Thymus (tissue), 11 donors: ENCODE measurements at regions not wholly inside any gene's neighbourhood (a gene's known extent, or its start where the extent isn't known, plus 50 kb on each side); places are given as distances from the start of the nearest gene placed in this dataset.
A peak's percentile ranks its signal among the peaks of the same experiment; 100 is the strongest.

ENCODE experiments used
- DNase-seq, 9 donors: peaks; one replicate each; pipeline ENCODE4 v3.0.0-alpha.2; 2013; ENCODE audit warnings: low spot score in 9 of 9, low read depth in 6 of 9, missing footprints in 1 of 9
- H3K27ac ChIP-seq, 2 donors: one replicate each; pipeline ENCODE4 v1.5.1; 2013; ENCODE audit warnings: control low read depth in 1 of 2, low read depth in 1 of 2, low read length in 1 of 2, mild to moderate bottlenecking in 1 of 2, moderate library complexity in 1 of 2
- H3K27me3 ChIP-seq, 2 donors: one replicate each; pipeline ENCODE4 v1.5.1; 2013; ENCODE audit warnings: low read length in 1 of 2; ENCODE audit not compliant: control insufficient read depth in 2 of 2, insufficient read depth in 1 of 2
- H3K36me3 ChIP-seq, 2 donors: one replicate each; pipeline ENCODE4 v1.5.1; 2013; ENCODE audit warnings: low read length in 1 of 2, mild to moderate bottlenecking in 1 of 2, moderate library complexity in 1 of 2; ENCODE audit not compliant: control insufficient read depth in 2 of 2, insufficient read depth in 2 of 2
- H3K4me1 ChIP-seq, 2 donors: one replicate each; pipeline ENCODE4 v1.5.1; 2013; ENCODE audit warnings: low read length in 2 of 2; ENCODE audit not compliant: control insufficient read depth in 2 of 2, insufficient read depth in 2 of 2
- H3K4me3 ChIP-seq, 2 donors: one replicate each; pipeline ENCODE4 v1.5.1; 2013; ENCODE audit warnings: low read length in 2 of 2, control low read depth in 1 of 2, mild to moderate bottlenecking in 1 of 2
- H3K9me3 ChIP-seq, 2 donors: one replicate each; pipeline ENCODE4 v1.5.1; 2013; ENCODE audit warnings: low read length in 1 of 2, mild to moderate bottlenecking in 1 of 2; ENCODE audit not compliant: control insufficient read depth in 2 of 2, insufficient read depth in 1 of 2
- WGBS: extraction: QIAGEN DNeasy Blood & Tissue Kit; methylation state at CpG from one replicate; pipeline ENCODE4 v1.1.7; 2013; 5-methylcytosine and 5-hydroxymethylcytosine counted together
- donor health status: healthy.

- no peaks in the 10 kb centered on the region for H3K27me3 ChIP-seq
- WGBS = 93% methylated on average over 2 of the region's 2 CpGs
- H3K4me1 ChIP-seq = no peaks in the 10 kb centered on the region
- no peak for DNase-seq
- no peak overlapping the region for H3K27ac ChIP-seq
- H3K4me3 ChIP-seq = no peak overlapping the region
- H3K9me3 ChIP-seq = no peaks in the 10 kb centered on the region
- H3K36me3 ChIP-seq = no peaks in the 10 kb centered on the region
Observed at GRCh38 chr15:39083213-39083612, 497.7 kb upstream of the THBS1 start.

GRCh38 chr15:39084674-39085530, 496.0 kb upstream of the THBS1 start:
- peak in 1 of 9 donors; percentile 1 for DNase-seq
- Histone ChIP-seq H3K36me3 (no peaks in the 10 kb centered on the region), H3K9me3 (no peaks in the 10 kb centered on the region), H3K27ac (no peak overlapping the region), H3K4me3 (no peak overlapping the region), H3K27me3 (no peaks in the 10 kb centered on the region), H3K4me1 (no peaks in the 10 kb centered on the region)
- 63% methylated on average over 12 of the region's 12 CpGs for WGBS

DNA sequence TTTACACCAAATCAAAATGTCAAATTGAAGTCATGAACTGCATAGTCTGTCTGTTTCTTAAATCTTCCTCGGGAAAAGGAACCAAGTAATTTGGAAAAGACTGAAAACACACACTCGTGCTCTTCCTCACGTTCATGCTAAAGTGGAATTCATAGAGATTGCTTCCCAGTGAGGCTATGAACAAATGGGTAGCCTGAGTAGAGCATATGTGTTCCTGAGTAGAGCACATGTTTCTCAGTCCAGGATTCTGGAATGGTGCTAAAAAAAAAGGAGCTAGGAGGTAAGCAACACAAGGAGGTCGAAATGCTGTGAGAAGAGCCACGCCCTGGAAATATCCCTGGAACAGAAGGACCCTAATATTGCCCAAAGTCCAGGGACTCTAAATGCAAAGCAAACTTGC, 494.2 kb upstream of the THBS1 start:
- Histone ChIP-seq H3K4me3 (no peak overlapping the region), H3K9me3 (no peaks in the 10 kb centered on the region), H3K27me3 (no peaks in the 10 kb centered on the region), H3K27ac (no peak overlapping the region), H3K4me1 (no peaks in the 10 kb centered on the region), H3K36me3 (no peaks in the 10 kb centered on the region)
- 86% methylated on average over 5 of the region's 5 CpGs for WGBS
- DNase-seq = no peak

- no peak overlapping the region for H3K27ac ChIP-seq
- H3K27me3 ChIP-seq = no peaks in the 10 kb centered on the region
- no peak for DNase-seq
- no peaks in the 10 kb centered on the region for H3K4me1 ChIP-seq
- no peaks in the 10 kb centered on the region for H3K9me3 ChIP-seq
- WGBS = 84% methylated on average over 1 of the region's 1 CpG
- H3K4me3 ChIP-seq = no peak overlapping the region
- no peaks in the 10 kb centered on the region for H3K36me3 ChIP-seq
Observed at GRCh38 chr15:39088156-39088555, 492.7 kb upstream of the THBS1 start.

DNA sequence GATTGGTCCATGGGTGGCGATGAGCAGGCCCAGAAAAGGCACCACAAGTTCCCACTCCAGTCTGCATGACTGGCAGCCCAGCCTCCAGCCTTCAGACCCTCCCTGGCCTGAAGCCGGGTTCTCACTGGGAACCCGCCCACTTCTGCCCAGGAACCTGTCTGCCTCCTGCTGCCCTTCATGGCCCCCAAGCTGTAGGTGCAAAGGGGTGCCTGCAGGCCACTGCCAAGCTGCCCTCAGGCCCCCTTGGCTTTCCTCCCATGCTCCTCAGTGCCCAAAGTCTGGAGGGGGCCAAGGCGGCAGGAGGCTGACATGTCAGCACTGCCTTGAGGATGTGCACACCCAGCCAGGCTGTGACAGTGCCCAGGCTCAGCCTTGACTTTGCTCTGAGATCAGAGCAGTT, 488.5 kb upstream of the THBS1 start:
- Histone ChIP-seq H3K4me3 (no peak overlapping the region), H3K9me3 (no peaks in the 10 kb centered on the region)

GRCh38 chr15:39092761-39093160, 488.1 kb upstream of the THBS1 start:
- Histone ChIP-seq H3K9me3 (no peaks in the 10 kb centered on the region), H3K27me3 (no peaks in the 10 kb centered on the region), H3K4me3 (no peak overlapping the region), H3K27ac (no peak overlapping the region), H3K4me1 (no peaks in the 10 kb centered on the region), H3K36me3 (no peaks in the 10 kb centered on the region)
- WGBS = 98% methylated on average over 2 of the region's 2 CpGs
- no peak for DNase-seq

More for the DNA sequence above, 488.5 kb upstream of the THBS1 start:
- Histone ChIP-seq H3K36me3 (no peaks in the 10 kb centered on the region), H3K27ac (no peak overlapping the region), H3K27me3 (no peaks in the 10 kb centered on the region), H3K4me1 (no peaks in the 10 kb centered on the region)
- WGBS = 95% methylated on average over 4 of the region's 4 CpGs
- DNase-seq = no peak

GRCh38 chr15:39094116-39094515, 486.8 kb upstream of the THBS1 start:
- H3K9me3 ChIP-seq = no peaks in the 10 kb centered on the region
- DNase-seq = no peak

GRCh38 chr15:39095218-39095879, 485.5 kb upstream of the THBS1 start:
- H3K4me3 ChIP-seq = no peak overlapping the region
- DNase-seq = no peak
- H3K9me3 ChIP-seq = no peaks in the 10 kb centered on the region
- 90% methylated on average over 8 of the region's 8 CpGs for WGBS
- H3K4me1 ChIP-seq = no peaks in the 10 kb centered on the region
- no peaks in the 10 kb centered on the region for H3K36me3 ChIP-seq
- H3K27ac ChIP-seq = no peak overlapping the region
- H3K27me3 ChIP-seq = no peaks in the 10 kb centered on the region

More at GRCh38 chr15:39094116-39094515, 486.8 kb upstream of the THBS1 start:
- Histone ChIP-seq H3K4me1 (no peaks in the 10 kb centered on the region), H3K36me3 (no peaks in the 10 kb centered on the region), H3K27ac (no peak overlapping the region), H3K27me3 (no peaks in the 10 kb centered on the region), H3K4me3 (no peak overlapping the region)

DNA sequence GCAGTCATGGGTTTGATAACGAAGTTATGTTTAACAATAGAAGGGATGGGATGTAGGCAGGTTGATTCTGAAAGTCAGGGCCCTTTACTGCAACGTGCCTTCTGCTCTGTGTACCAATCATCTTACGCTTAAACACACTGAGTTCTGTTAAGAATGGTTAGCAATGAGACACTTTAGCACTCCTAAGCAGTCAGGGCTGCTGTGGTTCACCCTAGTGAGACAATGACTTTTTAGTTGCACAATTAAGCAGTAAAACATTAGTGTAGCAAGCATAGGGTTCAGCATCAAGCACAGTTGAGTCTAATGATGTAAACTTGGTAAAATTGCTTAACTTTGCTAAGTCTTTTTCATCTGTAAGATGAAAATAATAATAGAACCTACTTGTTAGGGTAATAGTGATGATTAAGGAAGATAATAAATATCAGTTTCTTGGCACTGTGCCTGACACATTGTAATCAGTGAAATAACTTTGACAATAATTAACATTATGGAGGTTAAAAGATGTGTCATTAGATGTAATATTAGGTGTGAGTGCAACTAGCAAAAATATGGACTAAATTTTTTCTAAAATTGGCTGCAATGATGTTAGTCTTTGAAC, 484.2 kb upstream of the THBS1 start:
- H3K4me3 ChIP-seq = no peak overlapping the region
- H3K27ac ChIP-seq = no peak overlapping the region
- DNase-seq = no peak
- no peaks in the 10 kb centered on the region for H3K27me3 ChIP-seq
- H3K4me1 ChIP-seq = no peaks in the 10 kb centered on the region
- WGBS = 88% methylated on average over 3 of the region's 3 CpGs
- H3K36me3 ChIP-seq = no peaks in the 10 kb centered on the region
- no peaks in the 10 kb centered on the region for H3K9me3 ChIP-seq
